Activated CD4-positive, CD25-positive, alpha-beta regulatory T cell treated with anti-CD3 and anti-CD28 coated beads, Interleukin-2, amount 50 U/mL, for 24 hours (primary cell): ENCODE measurements at regions not wholly inside any gene's neighbourhood (a gene's known extent, or its start where the extent isn't known, plus 50 kb on each side); places are given as distances from the start of the nearest gene placed in this dataset.
"Not testable (repeated sequence)": the region's sequence is repeated elsewhere in the genome, so short reads cannot be mapped to it uniquely, and the experiment has no call there.

Experiments
- ATAC-seq, 2 donors: fragments of 150-1000 bp; cut with Tn5 transposase; one replicate each; pipeline ENCODE4 v1.10.0; 2021; ENCODE audit warnings: mild to moderate bottlenecking in 1 of 2, moderate library complexity in 1 of 2

DNA sequence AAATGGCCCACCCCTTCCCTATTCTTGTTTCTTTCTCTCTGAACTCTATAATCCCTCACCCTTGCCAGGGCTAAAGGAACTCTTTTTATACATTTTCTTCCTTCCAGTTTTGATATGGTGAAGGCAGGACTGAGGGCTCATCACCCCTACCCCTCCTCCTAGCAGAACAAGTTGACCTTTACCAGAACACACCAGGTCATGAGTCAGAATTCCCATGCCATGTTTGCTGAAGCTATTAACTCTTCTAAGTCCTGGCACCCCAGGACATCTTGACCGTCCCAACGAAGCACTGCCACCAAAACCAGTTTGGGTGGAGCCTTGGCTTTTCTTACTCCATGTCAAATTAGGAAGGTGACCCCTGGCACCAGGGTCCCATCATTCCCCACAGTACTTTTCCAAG lies 57.5 kb upstream of the DYNLT3 start:
- ATAC-seq = no peak

- no peak for ATAC-seq
Measured at GRCh38 chrX:37905436-37906147, 58.2 kb upstream of the DYNLT3 start.

DNA sequence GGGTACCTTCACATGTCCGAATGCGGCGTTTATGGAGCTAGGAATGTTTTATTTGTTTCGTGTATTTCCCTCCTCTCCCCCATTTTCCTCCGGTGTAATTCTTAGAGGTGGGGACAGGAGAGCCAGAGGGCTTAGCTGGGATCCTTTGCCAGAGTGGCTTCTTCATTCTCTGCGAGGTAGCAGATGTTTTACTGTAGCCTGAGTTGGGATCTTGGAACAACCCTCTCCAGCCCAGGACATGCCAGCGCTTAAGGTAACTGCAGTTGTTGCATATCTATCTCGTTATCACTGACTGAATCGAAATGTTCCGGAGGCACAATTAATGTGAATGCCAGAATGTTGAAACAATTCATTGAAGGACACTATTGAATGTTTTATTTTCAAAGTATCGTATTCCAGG lies 59.0 kb upstream of the DYNLT3 start:
- ATAC-seq = no peak

GRCh38 chrX:37910186-37910585 lies 62.8 kb upstream of the DYNLT3 start:
- ATAC-seq = no peak

DNA sequence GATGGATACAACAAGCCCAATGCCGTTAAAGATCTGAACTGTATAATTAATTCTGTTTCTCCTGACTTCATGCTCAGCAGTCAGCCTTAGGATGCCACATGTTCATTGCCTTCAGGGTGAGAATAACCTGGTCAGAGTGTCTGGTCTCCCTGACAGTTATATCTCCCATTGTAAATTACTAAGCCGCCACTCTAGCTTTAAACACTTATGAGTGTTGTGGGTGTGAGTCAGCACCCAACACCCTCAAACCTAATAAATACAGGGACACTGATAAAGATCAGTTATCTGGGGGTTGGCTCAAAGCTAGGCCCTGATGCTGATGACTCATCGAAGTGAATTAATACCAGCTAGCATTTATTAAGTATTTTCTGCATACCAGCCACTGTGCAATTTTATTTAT lies 64.9 kb upstream of the DYNLT3 start:
- peak; percentile 60 to 88 for ATAC-seq

- ATAC-seq = no peak
Measured at GRCh38 chrX:37912777-37913176, 65.4 kb upstream of the DYNLT3 start.

DNA sequence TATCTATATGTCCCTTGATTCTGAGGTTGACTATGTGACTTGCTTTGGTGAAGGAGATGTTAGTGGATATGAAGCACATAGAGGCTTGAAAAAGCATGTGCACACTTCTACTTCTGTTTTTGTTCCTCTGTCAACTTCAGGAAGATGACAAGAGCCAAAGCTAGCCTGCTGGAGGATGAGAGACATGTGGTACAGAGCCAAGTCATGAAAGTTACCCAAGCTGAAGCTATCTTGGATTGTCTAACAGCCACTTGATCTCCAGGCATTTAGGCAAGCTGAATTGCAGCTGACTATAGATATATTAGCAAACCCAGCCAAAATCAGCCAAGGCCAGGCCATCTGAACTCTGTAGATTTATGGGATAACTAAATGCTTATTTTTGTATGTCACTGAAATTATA lies 70.8 kb upstream of the DYNLT3 start:
- no peak for ATAC-seq

DNA sequence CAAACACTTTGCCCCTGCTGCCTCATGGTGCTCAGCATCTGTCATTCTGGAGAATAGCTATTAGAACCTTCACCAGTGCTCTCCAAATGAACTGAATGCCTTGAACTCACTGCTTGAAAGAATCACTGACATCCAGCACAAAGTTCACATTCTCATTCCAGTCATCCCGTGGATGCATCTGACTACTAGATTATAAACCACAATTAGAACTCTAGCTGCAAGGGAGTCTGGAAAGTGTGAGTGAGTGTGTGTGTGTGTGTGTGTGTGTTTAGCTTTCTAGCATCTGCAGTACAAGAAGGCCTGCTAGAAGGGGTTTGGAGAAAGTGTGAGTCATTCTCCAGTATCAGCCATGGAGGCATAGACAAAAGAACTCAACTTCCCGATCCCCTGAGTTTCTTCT lies 71.3 kb upstream of the DYNLT3 start:
- no peak for ATAC-seq

DNA sequence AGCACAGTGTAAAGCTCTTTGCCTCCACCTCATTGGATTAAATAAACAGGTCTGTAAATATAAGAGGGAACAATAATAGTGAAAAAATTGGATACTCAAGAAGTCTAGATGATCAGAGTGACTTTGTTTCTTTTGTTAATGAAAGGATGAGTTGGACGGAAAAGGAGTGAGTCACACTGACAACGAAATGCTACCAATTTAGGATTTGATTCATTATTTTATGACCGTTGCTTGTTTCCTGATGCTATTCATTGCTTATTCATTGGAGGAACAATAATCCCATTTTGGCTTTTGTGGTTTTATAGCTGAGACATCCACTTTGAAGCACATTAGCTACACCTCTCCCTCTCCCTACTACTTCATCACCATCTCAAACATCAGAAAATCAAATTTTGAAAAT lies 74.4 kb upstream of the DYNLT3 start:
- no peak for ATAC-seq

DNA sequence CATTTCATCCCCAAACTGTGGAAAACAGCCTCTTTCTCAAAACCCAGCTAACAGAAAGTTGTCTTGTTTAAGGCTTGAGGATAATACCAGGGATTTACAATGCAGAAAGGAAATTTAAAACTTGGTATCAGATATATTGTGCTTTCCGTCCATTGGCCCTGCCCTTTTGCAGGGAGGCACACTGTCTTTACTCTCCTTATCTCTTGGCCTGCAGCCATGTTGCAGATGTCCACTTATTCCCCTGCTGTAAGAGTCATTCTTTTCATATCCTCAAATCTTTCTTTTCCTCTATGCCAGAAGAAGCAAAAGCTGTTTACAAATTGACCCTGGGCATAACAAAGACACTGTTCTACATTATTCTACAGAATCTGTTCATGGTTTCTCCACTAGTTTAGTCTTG lies 75.6 kb upstream of the DYNLT3 start:
- no peak for ATAC-seq

DNA sequence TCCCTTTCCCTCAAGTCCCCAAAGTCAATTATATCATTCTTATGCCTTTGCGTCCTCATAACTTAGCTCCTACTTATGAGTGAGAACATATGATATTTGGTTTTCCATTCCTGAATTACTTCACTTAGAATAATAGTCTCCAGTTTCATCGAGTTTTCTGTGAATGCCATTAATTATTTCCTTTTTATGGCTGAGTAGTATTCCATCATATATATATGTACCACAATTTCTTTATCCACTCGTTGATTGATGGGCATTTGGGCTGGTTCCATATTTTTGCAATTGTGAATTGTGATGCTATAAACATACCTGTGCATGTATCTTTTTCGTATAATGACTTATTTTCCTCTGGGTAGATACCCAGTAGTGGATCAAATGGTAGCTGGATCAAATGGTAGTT lies 78.4 kb upstream of the DYNLT3 start:
- not testable (repeated sequence) for ATAC-seq

DNA sequence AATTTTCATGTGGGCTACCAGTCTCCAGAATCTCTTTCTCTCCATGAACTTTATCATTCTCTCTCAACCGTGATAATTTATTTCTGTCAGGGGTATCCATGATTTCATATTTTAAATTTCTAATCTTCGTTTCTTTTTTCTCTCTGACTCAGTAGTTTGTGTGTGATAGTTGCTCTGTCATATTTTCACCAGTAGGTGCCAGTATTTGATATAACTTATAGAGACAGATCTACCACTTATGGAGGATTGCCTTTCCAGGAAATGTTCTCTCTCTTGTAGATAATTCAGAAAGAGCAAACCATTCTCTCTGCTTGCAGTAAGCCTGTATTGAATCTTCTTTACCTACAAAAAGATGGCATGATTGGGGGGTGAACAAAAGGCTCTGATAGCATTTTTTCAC lies 79.3 kb upstream of the DYNLT3 start:
- peak in 1 of 2 donors; percentile 38 for ATAC-seq

DNA sequence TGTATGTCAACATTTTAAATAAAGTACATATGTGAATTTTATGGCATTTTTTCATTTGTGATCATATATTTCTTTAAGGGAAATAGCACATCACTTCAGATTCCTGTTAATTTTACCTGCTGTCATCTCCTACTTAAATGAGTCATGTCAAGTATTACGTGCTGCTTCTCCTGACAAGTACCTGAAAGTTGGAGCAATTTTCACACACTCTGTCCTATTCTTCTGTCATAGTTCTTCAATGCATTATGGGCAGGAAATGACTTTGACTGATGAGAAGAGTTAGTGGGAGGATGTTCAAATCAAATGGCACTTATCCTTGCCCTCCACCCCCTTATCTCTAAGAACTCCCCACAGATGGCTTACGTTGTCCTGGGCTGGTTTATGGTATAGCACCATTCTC lies 64.2 kb upstream of the SYTL5 start:
- no peak for ATAC-seq

DNA sequence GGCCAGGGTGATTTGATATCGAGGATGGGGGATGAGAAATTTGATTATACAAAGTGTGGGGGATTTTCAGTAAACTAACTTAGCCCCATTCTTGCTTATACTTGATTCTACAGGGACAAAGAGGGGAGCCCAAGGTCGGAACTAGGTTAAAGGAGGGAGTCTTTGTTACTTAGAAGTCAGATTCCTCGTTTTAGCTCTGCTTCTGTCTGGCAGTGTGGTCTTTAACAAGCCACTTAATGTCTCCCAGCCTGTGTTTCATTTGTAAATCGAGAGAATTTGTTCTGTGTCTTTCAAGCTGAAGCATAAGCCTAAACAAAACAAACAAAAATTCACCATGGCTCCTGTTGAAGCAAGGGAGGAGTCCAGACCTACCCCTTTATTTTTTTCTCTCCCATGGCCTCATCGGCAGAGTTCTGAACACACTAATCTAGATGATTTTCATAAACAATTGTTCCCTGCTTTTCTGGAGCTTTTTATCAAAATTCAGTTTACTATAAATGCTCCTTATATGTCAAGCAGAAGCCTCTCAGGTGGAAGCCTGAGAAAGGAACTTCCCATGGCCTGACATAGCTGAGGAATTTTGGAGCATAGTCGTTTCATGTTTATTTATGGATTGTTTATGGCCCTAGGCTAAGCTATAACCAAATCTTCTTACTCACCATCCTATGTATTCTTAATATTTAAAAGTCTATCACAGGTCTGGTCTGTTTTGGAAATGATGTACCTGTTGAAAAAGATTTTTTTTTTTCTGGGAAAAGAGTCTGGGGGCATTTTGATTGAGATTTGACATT lies 62.6 kb upstream of the SYTL5 start:
- ATAC-seq = no peak

DNA sequence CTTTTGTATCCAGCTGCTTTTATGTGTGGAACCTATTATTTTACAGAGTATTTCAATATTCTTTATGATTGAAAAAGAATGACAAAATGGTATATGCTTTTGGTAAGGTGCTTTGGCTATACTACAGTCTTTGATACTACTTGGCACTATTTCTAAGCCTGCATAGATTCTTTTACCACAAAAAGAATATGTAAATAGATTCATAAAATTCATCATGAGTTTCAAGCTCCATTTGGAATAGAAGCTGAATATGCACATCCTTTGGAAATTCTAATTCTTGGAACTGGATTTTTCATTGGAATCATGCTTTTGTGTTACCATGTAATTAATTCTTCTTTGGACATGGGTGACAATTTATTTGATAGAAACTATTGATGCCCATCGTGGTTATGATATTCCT lies 60.2 kb upstream of the SYTL5 start:
- no peak for ATAC-seq

- ATAC-seq = no peak
Measured at GRCh38 chrX:37955273-37955672, 51.1 kb upstream of the SYTL5 start.

- no peak for ATAC-seq
Measured at GRCh38 chrX:37956223-37956622, 50.1 kb upstream of the SYTL5 start.
